ENCODE measurements at regions not wholly inside any gene's neighbourhood (a gene's known extent, or its start where the extent isn't known, plus 50 kb on each side); places are given as distances from the start of the nearest gene placed in this dataset.

DNA sequence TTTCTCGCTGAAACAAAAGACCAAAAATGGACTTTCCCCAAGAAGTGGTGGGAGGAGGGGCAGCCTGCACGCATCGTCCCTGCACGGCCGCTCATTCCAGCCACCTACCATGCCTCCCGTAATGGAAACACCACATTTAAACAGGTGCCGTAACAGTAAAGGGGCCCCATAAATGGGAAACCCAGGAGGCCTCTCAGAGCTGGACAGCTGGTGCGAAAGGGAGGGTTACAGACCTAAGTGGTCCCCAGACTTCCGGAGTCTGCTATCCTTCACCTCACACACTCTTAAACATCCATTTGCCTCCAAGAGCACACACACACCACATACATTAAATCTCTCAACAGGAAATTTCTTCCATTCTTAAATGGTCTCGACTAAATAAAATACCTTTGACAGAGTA, 120.7 kb upstream of the SOD1 start:
- Histone ChIP-seq H3K36me3 (replicated peaks in 1 of 2; ENCODE audit: control insufficient read depth in 1 of 2, insufficient read depth in 2 of 2, low read length in 2 of 2) (no peaks in the 10 kb centered on the region), H4K20me1 (ENCODE audit: insufficient read depth, low read length) (no peaks in the 10 kb centered on the region), H3K4me2 (replicated peaks; ENCODE audit: extremely low read depth, low read length, poor library complexity, severe bottlenecking) (no peak overlapping the region), H2AFZ (ENCODE audit: insufficient read depth, low read depth, low read length, poor library complexity, severe bottlenecking) (no peak overlapping the region), H3K9me3 (replicated peaks in 1 of 2; ENCODE audit: control insufficient read depth in 1 of 2, insufficient read depth in 1 of 2, low read length in 2 of 2) (no peaks in the 10 kb centered on the region), H3K27me3 (ENCODE audit: control insufficient read depth in 2 of 2, insufficient read depth in 2 of 2, low read length in 2 of 2) (no peaks in the 10 kb centered on the region), H3K4me3 (replicated peaks in 1 of 3; ENCODE audit: low read depth in 2 of 3, low read length in 3 of 3) (no peak overlapping the region), H3K9ac (ENCODE audit: insufficient read depth, low read length, poor library complexity, severe bottlenecking) (no peak overlapping the region), H3K79me2 (ENCODE audit: insufficient read depth, low read length) (no peaks in the 10 kb centered on the region), H3K27ac (ENCODE audit: low read depth in 1 of 2, low read length in 2 of 2) (no peak overlapping the region), H3K4me1 (ENCODE audit: control insufficient read depth in 1 of 2, insufficient read depth in 2 of 2, low read length in 2 of 2) (no peaks in the 10 kb centered on the region)
- intact Hi-C loops (cut with micrococcal nuclease): no loop called here
- Mint-ChIP-seq H3K36me3 (no peaks in the 10 kb centered on the region), H3K27me3 (ENCODE audit: low read depth in 3 of 3) (peaks cover 0 to 7% (median 0%) of the 10 kb centered on the region in 3 donors), H3K4me1 (no peaks in the 10 kb centered on the region), H3K9me3 (peaks cover 0 to 3% (median 0%) of the 10 kb centered on the region in 7 donors), H3K27ac (no peak overlapping the region), H3K4me3 (no peak overlapping the region)
- no peak for TF ChIP-seq CTCF (IDR thresholded peaks at IDR 0.05)
- no peak for DNase-seq
- 74% methylated on average over 3 of the region's 10 CpGs for WGBS (ENCODE audit: insufficient coverage)

DNA sequence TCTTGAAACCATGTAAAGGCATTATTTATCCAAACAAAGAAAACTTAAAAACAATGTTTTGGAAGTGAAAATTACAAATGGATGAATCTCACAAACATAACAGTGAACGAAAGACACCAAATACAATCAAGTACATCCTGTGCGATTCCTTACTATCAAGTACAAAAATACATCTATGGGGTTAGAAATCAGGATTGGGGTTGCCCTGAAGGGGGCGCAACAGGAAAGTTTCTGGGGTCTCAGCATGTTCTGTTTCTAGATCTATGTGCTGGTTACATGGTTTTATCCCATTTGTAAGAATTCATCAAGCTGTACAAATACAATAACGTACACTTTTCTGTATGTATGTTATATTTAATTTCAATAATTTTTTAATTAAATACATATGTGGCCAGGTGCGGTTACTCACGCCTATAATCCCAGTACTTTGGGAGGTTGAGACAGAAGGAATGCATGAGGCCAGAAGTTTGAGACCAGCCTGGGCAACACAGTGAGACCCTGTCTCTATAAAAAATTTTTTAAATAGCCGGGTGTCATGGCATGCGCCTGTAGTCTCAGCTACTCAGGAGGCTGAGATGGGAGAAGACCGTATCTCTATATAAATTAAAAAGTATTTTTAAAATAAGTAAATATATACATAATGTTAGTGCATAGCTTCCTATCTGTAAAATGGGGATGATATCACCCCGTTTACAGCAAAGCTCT, 121.5 kb upstream of the SOD1 start:
- H3K36me3 Mint-ChIP-seq: no peaks in the 10 kb centered on the region

More for the DNA sequence above, 121.5 kb upstream of the SOD1 start:
- H3K79me2 ChIP-seq (ENCODE audit: insufficient read depth, low read length): no peaks in the 10 kb centered on the region
- DNase-seq: no peak
- H3K9ac ChIP-seq (ENCODE audit: insufficient read depth, low read length, poor library complexity, severe bottlenecking): no peak overlapping the region
- H3K4me3 ChIP-seq (replicated peaks in 1 of 3; ENCODE audit: low read depth in 2 of 3, low read length in 3 of 3): no peak overlapping the region
- 91% methylated on average over 1 of the region's 10 CpGs for WGBS (ENCODE audit: insufficient coverage)
- H3K36me3 ChIP-seq (replicated peaks in 1 of 2; ENCODE audit: control insufficient read depth in 1 of 2, insufficient read depth in 2 of 2, low read length in 2 of 2): no peaks in the 10 kb centered on the region
- no peak for TF ChIP-seq CTCF (IDR thresholded peaks at IDR 0.05)
- Mint-ChIP-seq H3K27ac (no peak overlapping the region), H3K4me3 (no peak overlapping the region), H3K27me3 (ENCODE audit: low read depth in 3 of 3) (peaks cover 0 to 7% (median 0%) of the 10 kb centered on the region in 3 donors), H3K4me1 (no peaks in the 10 kb centered on the region), H3K9me3 (peaks cover 0 to 3% (median 0%) of the 10 kb centered on the region in 7 donors)
- no peaks in the 10 kb centered on the region for H3K9me3 ChIP-seq (replicated peaks in 1 of 2; ENCODE audit: control insufficient read depth in 1 of 2, insufficient read depth in 1 of 2, low read length in 2 of 2)
- no peaks in the 10 kb centered on the region for H3K27me3 ChIP-seq (ENCODE audit: control insufficient read depth in 2 of 2, insufficient read depth in 2 of 2, low read length in 2 of 2)
- no peaks in the 10 kb centered on the region for H3K4me1 ChIP-seq (ENCODE audit: control insufficient read depth in 1 of 2, insufficient read depth in 2 of 2, low read length in 2 of 2)
- no peaks in the 10 kb centered on the region for H4K20me1 ChIP-seq (ENCODE audit: insufficient read depth, low read length)
- intact Hi-C loops (cut with micrococcal nuclease): no loop called here
- no peak overlapping the region for H3K27ac ChIP-seq (ENCODE audit: low read depth in 1 of 2, low read length in 2 of 2)
- no peak overlapping the region for H3K4me2 ChIP-seq (replicated peaks; ENCODE audit: extremely low read depth, low read length, poor library complexity, severe bottlenecking)
- no peak overlapping the region for H2AFZ ChIP-seq (ENCODE audit: insufficient read depth, low read depth, low read length, poor library complexity, severe bottlenecking)

All from CD14-positive monocyte (primary cell).